ENCODE measurements at regions not wholly inside any gene's neighbourhood (a gene's known extent, or its start where the extent isn't known, plus 50 kb on each side); places are given as distances from the start of the nearest gene placed in this dataset.

- DNase-seq, result no peak
These were observed 69.4 kb upstream of the SMIM36 start for GRCh38 chr17:55580596-55581133.

- DNase-seq, result no peak
These were observed 66.4 kb upstream of the SMIM36 start for GRCh38 chr17:55577687-55578086.

GRCh38 chr17:55576996-55577586, 65.8 kb upstream of the SMIM36 start:
- peak; percentile 48 to 58 for DNase-seq

GRCh38 chr17:55576237-55576995, 65.2 kb upstream of the SMIM36 start:
- peak; percentile 83 to 86 for DNase-seq

- DNase-seq, result no peak
These were observed 63.9 kb upstream of the SMIM36 start for GRCh38 chr17:55575058-55575636.

DNA sequence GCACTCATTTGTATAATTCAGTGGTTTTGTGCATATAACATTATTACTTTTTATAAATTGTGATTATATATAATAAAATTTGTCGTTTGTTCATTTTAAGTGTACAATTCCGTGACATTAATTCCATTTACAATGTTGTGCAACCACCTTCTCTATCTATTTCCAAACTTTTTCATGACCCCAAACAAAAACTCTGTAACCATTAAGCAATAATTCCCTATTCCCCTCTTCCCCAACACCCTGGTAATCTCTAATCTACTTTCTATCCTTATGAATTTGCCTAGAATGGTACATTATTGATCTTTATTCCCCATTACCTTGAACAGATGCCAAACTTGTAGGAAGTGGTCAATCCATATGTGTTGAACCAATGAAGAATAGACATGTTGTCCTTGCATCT, 61.3 kb upstream of the SMIM36 start:
- no peak for DNase-seq

DNA sequence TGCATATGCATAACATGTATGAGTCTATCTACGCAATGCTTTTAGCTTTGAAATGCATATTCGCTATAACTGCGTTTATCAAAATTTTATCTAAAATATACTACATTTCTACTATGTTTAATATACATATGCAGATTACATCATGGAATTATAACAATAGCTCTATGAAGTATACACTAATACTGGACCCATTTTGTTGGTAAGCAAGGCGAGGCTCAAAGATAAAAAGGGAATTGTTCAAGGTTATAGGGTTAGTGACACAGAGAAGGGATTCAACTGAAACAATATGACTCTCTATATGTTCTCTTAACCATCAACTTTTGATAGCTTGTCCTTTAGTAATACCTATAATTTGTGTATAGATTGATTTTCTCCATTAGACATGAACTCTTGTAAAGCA, 60.9 kb upstream of the SMIM36 start:
- DNase-seq, result no peak

- DNase-seq, result no peak
These were observed 59.8 kb upstream of the SMIM36 start for GRCh38 chr17:55571095-55571494.

GRCh38 chr17:55570391-55570790, 59.1 kb upstream of the SMIM36 start:
- no peak for DNase-seq

GRCh38 chr17:55567240-55568214, 56.3 kb upstream of the SMIM36 start:
- no peak for DNase-seq

GRCh38 chr17:55564081-55564480, 52.8 kb upstream of the SMIM36 start:
- no peak for DNase-seq

DNA sequence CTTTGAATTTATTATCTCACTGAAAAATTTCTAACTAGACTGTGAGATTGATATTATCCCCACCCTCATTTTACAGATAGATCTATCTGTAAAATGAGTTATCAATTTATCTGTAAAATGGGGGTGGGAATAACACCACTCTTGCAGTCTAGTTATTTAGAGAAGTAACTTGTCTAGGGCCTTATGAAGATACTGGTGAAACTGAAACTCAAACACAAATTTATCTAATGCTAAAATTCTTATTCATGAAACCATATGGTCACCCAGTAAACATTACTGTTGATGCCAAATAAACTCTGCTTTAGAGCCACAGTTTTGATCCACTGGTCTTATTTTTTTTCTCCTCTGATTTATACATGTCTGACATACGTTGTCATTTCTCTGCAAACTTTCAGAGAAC, 52.1 kb upstream of the SMIM36 start:
- DNase-seq, result no peak

DNA sequence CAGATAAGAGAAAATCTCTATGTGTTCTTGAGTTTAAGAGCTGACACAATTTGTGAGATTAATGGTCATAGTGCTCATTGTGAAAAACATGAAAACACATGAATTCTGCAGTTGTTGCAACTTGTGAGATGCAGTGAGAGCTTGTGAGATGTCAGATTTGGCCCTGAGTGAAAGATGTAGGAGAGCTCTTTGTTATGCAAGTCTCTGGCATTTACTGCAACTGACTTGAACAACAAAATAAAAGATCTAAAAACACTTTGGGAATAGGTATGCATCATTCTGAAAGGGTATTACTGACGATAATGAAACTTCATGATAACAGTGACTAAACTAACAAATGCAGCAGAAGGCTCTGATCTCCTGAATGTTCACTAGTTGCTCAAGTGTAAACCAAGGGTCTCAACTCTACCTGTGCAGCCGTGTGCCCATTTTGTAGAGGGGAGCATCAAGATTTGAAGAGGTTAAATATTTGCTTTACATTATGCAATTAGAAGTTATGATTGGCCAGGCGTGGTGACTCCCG, 50.8 kb upstream of the SMIM36 start:
- DNase-seq, result no peak

DNA sequence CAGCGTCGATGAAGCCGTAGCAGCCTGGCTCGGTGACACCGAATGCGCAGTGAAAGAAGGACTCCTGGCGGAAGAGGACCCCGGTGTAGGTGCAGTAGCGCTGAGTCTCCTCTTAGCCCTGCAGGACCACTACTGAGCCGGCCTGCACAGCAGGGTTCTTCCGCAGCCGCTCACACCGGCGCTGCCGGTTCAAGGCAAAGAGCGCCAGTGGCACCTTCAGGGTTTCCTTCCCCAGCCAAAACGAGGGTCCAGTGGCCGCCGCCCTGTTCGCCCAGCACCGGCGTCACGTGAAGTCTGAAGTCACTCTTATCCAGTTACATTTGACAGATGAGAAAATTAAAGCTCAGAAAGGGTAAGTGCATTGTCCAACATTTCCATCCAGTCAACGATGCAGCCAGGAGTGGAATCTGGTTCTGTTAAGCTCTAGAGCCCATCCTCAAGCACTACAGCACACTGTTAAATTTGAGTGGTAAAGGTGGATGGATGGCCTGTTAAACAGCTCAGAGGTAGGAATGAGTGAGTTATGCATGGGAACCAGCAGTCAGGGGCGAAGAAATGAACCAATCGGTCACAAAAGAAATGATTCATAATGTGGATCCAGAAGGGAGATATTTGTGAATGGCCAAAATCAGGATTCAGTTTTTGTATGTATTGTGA, 50.2 kb upstream of the SMIM36 start:
- no peak for DNase-seq
